Epithelial cell of proximal tubule (primary cell): ENCODE measurements at regions not wholly inside any gene's neighbourhood (a gene's known extent, or its start where the extent isn't known, plus 50 kb on each side); places are given as distances from the start of the nearest gene placed in this dataset.

Experiments
- DNase-seq: peaks from one replicate; pipeline ENCODE4 v3.0.0-alpha.2; 2011; ENCODE audit warnings: low read depth
- H3K4me3 ChIP-seq: 2 replicates; pipeline ENCODE4 v1.5.1; 2011; ENCODE audit warnings: low read depth, mild to moderate bottlenecking, low read length
- CTCF ChIP-seq: conservative IDR thresholded peaks from 2 replicates; pipeline ENCODE4 v1.5.1; 2012; ENCODE audit warnings: low read depth, mild to moderate bottlenecking, low read length

- no peak for TF ChIP-seq CTCF
- H3K4me3 ChIP-seq: no peak overlapping the region
- DNase-seq: no peak
These were observed 1394.3 kb downstream of the TBC1D22A start for GRCh38 chr22:48156603-48157355.

GRCh38 chr22:48155446-48155845 lies 1393.0 kb downstream of the TBC1D22A start:
- H3K4me3 ChIP-seq: no peak overlapping the region
- TF ChIP-seq CTCF: no peak
- DNase-seq: no peak

GRCh38 chr22:48154943-48155240 lies 1392.4 kb downstream of the TBC1D22A start:
- TF ChIP-seq CTCF: no peak
- no peak overlapping the region for H3K4me3 ChIP-seq
- no peak for DNase-seq

GRCh38 chr22:48154169-48154942 lies 1391.9 kb downstream of the TBC1D22A start:
- TF ChIP-seq CTCF: no peak
- H3K4me3 ChIP-seq: no peak overlapping the region
- DNase-seq: no peak

GRCh38 chr22:48153726-48154125 lies 1391.3 kb downstream of the TBC1D22A start:
- H3K4me3 ChIP-seq: no peak overlapping the region
- no peak for DNase-seq
- TF ChIP-seq CTCF: no peak

- no peak for DNase-seq
- H3K4me3 ChIP-seq: no peak overlapping the region
- TF ChIP-seq CTCF: no peak
These were observed 1390.5 kb downstream of the TBC1D22A start for GRCh38 chr22:48152916-48153315.
